Stimulated activated CD4-positive, alpha-beta T cell treated with anti-CD3 and anti-CD28 coated beads, Interleukin-12 subunit alpha, Interleukin-12 subunit beta, amount 100 ng/mL, for 48 hours (primary cell): ENCODE measurements at regions not wholly inside any gene's neighbourhood (a gene's known extent, or its start where the extent isn't known, plus 50 kb on each side); places are given as distances from the start of the nearest gene placed in this dataset.

Source experiments
- DNase-seq, 3 donors: peaks; one replicate each; pipeline ENCODE4 v3.0.0-alpha.2; 2020; ENCODE audit warnings: low read depth in 2 of 3, low spot score in 1 of 3

DNA sequence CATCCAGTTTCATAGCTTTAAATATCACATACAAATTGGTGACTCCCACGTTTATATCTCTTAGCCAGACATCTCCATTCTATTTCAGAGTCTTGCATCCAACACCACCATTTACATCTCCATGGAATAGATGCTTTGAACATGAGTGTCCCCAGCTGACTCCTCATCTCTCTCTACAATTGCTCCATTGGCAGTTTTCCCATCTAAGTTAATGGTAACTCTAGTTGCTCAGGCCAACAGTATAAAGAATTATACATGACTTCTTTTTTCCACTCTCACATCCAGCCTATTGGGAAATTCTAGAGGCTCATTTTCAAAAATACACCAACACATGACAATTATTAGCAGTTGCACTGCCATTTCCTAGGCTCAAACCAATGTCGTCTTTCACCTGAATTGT, 388.2 kb downstream of the STIM2 start:
- DNase-seq: no peak

- DNase-seq: no peak
Observed at GRCh38 chr4:27251771-27252170, 391.1 kb downstream of the STIM2 start.

DNA sequence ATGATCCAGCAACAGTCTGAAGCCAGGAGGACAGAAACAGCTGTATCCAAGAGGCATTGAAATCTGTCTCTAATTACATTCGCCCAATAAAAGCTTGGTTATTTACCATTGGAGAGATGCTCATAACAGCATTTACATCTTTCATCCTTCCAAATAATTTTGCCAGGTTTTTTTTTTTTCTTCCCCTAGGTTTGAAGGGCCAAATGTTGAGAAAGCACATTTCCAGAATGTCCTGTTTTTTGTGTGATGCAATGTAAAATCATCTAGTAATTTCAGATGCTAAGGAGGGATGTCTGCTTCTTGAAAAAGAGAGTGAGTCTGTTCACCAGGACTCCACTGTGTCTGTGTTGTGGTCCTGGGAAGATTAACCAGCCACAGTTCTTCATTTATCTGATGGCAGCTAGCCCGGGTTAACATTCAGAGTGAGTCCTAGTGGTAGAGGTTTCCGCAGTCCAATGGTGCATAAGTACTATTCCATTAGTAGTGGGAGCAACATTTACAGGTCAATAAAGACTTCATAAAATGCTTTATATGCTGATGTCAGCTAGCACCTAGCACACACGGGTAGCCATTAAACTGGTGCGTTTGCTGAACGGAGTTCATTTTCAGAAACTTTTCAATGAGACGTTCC, 406.8 kb downstream of the STIM2 start:
- DNase-seq: no peak

- no peak for DNase-seq
Observed at GRCh38 chr4:27267970-27268355, 407.3 kb downstream of the STIM2 start.

DNA sequence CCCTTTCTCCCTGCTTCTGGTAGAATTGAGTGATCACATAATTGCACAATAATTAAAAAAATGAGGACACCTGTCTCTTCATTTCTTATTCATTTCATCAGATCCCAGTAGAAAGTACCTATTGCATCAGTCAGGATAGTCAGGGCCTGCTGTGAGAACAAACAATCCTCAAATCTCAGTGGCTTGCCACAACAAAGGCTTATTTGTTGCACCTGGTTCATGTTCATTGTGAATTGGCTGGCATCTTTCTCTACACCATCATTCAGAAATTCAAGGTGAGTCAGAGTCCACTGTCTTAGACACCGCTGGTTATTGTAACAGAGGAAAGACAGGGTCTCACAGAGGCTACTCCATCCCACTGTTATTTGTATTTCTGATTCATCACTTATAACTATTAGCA, 409.8 kb downstream of the STIM2 start:
- no peak for DNase-seq

GRCh38 chr4:27271555-27271954, 410.9 kb downstream of the STIM2 start:
- DNase-seq: no peak

GRCh38 chr4:27272217-27272616, 411.6 kb downstream of the STIM2 start:
- no peak for DNase-seq

GRCh38 chr4:27276307-27277073, 415.8 kb downstream of the STIM2 start:
- DNase-seq: no peak

GRCh38 chr4:27278615-27279375, 418.2 kb downstream of the STIM2 start:
- DNase-seq: no peak

- no peak for DNase-seq
Observed at GRCh38 chr4:27288496-27288895, 427.9 kb downstream of the STIM2 start.

DNA sequence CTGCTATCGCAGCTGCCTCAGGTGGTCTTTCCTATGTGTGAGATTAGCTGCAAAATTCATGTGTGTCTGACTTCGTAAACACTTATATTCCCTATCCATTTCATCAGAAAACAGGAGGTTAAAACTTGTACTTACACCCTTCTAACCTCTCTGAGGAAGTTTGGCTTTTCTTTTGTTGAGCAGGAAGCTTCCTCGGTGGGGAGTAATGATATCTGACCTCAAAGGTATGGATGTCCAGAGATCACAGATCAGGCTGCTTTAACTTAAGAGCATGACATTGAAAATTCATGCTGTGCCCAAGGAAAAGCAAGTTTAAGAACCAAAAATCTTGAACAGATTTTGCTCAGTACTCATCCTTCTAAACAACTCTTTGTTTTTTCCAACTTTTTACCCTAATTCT, 429.1 kb downstream of the STIM2 start:
- DNase-seq: no peak

DNA sequence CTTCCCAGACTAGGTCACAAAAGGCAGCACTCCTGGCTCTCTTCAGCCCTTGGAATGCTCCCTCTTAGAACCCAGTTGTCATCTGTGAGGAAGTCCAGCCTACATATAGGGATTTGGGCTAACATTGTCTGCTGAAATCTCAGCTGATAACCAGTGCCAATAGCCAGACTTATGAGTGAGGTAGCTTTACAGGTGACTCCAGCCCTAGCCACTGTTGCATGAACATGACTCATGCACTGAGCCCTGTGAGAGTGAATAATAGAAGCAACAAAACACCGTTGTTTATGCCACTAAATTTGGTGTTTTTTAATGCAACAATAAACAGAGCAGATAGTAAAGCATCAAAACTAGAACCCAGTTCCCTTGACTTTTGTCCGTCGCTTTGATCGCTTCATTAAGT, 433.2 kb downstream of the STIM2 start:
- DNase-seq: no peak

- no peak for DNase-seq
Observed at GRCh38 chr4:27304751-27305150, 444.1 kb downstream of the STIM2 start.

DNA sequence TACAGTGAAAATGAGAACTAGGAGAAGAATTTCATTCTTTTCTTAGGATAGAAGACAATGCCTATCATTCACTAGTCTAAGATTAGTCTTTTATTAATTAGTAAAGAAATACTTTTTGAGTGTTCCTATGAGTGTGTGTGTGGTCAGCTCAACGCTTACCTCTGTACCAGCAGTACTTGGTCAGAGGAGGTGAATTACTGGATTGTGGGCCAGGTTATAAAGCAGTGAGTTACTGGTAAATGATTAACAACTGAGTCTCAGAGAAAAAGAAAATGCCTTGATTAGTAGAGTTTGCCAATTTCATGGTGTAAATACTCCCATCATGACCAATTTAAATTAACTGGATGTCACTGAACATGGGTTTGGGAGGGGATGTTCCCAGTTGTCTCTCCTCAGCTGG, 444.6 kb downstream of the STIM2 start:
- no peak for DNase-seq

DNA sequence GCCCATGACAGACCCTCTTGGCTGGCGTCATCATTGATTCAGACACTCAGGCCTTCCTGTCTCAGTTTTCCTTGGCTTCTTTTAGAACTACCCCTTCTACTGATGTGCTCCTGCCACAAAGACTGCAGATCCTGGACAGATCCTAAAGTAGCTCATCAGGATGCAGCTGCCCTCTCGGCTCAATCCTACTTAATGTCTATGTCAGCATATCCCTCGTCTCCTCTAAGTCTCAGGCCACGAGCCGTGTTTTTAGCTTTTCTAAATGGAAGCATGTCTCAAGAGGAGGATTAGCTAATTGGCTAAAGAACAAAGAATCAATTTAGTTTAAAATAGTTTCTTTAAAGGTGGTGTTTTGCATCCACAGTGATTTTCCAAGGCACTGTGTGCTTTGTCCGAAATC, 447.7 kb downstream of the STIM2 start:
- DNase-seq: no peak

- DNase-seq: no peak
Observed at GRCh38 chr4:27315625-27316024, 455.0 kb downstream of the STIM2 start.

DNA sequence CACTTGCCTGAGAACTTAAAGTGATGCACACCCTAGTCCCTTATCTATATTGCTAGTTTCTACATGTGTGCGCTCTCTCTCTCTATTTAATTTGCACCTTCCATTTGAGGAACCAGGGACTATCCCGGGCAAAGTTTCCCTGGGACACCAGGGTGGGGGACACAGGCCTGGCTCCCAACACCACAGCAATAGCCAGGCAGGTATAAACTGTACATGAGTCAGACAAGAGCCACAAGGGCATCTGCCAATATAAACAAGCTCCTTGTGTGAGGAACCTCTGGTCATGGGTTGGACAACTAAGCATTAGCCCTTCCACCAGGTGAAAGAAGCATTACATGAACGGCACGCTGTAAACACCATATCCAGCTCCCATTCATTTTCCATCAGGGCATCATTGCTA, 455.5 kb downstream of the STIM2 start:
- no peak for DNase-seq

DNA sequence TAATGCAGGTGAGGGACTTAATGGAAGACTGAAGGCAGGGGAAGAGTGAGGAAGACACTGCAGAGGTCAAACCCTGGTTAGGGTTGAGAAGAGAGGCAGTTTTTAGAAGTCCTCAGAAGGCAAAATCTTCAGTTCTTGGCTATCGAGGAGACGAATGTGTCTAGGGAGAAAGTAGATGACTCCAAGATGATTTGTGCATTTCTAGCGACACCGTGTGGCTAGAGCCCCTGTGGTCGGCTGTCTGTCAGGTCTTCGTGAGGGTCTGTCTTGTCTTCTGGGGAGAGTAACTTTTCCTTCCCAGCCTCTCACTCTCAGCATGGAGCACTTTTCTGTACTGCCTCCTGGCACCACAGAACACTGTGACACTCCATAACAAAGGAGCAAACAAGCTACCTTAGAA, 458.1 kb downstream of the STIM2 start:
- no peak for DNase-seq

DNA sequence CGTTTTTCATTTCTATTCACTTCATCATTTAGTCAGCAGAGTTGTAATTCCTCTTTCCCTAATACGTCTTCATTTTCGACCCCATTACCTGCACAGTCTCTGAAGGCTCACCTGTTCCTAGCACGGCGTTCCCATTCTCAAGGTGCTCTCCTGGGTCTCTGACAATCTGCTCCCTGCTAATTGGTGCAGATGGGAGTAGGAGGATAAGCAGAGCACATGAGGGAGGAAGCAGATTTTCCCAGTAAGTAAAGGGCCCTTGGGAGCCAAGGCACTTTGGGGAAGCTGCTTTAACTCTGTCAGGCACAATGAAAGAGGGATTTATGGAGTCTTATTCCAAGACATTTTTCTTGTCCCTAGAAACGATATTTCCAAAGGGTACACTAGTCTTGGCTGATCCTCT, 466.4 kb downstream of the STIM2 start:
- no peak for DNase-seq

GRCh38 chr4:27327421-27328181, 467.0 kb downstream of the STIM2 start:
- DNase-seq: no peak

DNA sequence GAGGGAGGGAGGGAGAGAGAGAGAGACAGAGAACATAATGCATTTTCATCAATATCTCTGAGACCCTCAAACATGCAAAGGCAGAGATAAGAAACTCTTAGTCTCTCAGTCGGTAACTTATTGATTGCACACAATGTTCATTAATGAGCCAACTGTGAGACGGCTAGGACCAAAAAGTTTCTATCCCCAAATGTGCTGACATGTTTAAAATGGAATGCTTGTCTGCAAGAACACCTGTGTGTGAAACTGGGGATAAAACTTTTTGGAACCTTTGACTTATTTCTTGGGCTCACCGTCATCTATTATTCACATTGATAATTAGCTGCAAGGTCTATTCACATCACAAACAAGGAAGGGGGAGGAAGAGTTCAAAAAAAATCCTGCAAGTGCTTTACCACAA, 477.9 kb downstream of the STIM2 start:
- no peak for DNase-seq

DNA sequence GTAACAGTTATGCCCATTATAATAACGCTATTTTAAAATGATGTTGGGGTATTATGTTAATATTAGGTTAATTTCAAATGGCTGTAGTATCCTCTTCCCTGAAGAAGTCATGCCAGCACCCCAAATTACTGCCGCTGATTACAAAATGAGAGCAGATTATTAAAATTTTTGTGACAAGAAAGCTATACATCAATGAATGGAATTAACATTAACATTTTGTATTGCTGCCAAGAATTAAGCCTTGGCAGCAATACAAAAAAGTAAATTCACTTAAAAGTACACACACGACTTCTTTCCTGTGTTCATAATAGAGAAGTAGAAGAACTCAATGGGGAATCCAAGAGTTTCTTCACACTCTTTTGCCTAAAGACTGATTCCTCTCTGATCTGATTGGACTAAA, 482.8 kb downstream of the STIM2 start:
- DNase-seq: no peak
